OCI-LY3 (cell line): ENCODE measurements at regions not wholly inside any gene's neighbourhood (a gene's known extent, or its start where the extent isn't known, plus 50 kb on each side); places are given as distances from the start of the nearest gene placed in this dataset.

ENCODE experiments used
- CTCF ChIP-seq: fragments of 200-600, 300-600 bp; sonication (generic); IDR thresholded peaks from 2 replicates; pipeline ENCODE4 v1.5.1; 2014; ENCODE audit warnings: antibody characterized with exemption, low read length, low read depth
- EZH2phosphoT487 ChIP-seq: fragments of 200-600 bp; shearing (Covaris generic); IDR thresholded peaks from 2 replicates; pipeline ENCODE4 v1.6.1; 2018; ENCODE audit warnings: antibody characterized with exemption, mixed run types, low read depth

GRCh38 chr4:10225096-10225495, 108.5 kb upstream of the WDR1 start:
- TF ChIP-seq EZH2phosphoT487 = no peak
- TF ChIP-seq CTCF = no peak
